ENCODE measurements at regions not wholly inside any gene's neighbourhood (a gene's known extent, or its start where the extent isn't known, plus 50 kb on each side); places are given as distances from the start of the nearest gene placed in this dataset.
"Not testable (repeated sequence)": the region's sequence is repeated elsewhere in the genome, so short reads cannot be mapped to it uniquely, and the experiment has no call there.

- peak; percentile 52 for DNase-seq (ENCODE audit: low read depth)
- no peak overlapping the region for H3K4me3 ChIP-seq (ENCODE audit: low read depth, low read length)
- no peak for TF ChIP-seq POLR2A (IDR thresholded peaks at IDR 0.05; ENCODE audit: extremely low read depth, insufficient read length)
These were observed 367.7 kb downstream of the SFMBT2 start for GRCh38 chr10:7043055-7043653.

GRCh38 chr10:7042419-7043054 lies 368.3 kb downstream of the SFMBT2 start:
- no peak overlapping the region for H3K4me3 ChIP-seq (ENCODE audit: low read depth, low read length)
- TF ChIP-seq, protein P1, sequence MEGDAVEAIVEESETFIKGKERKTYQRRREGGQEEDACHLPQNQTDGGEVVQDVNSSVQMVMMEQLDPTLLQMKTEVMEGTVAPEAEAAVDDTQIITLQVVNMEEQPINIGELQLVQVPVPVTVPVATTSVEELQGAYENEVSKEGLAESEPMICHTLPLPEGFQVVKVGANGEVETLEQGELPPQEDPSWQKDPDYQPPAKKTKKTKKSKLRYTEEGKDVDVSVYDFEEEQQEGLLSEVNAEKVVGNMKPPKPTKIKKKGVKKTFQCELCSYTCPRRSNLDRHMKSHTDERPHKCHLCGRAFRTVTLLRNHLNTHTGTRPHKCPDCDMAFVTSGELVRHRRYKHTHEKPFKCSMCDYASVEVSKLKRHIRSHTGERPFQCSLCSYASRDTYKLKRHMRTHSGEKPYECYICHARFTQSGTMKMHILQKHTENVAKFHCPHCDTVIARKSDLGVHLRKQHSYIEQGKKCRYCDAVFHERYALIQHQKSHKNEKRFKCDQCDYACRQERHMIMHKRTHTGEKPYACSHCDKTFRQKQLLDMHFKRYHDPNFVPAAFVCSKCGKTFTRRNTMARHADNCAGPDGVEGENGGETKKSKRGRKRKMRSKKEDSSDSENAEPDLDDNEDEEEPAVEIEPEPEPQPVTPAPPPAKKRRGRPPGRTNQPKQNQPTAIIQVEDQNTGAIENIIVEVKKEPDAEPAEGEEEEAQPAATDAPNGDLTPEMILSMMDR (IDR thresholded peaks at IDR 0.05; ENCODE audit: low read depth, low read length) = no peak
- TF ChIP-seq, protein P2, sequence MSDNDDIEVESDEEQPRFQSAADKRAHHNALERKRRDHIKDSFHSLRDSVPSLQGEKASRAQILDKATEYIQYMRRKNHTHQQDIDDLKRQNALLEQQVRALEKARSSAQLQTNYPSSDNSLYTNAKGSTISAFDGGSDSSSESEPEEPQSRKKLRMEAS (IDR thresholded peaks at IDR 0.05; ENCODE audit: low read depth, low read length) = no peak
- TF ChIP-seq MYC (IDR thresholded peaks at IDR 0.05; ENCODE audit: low read depth, low read length) (no peak), POLR2A (IDR thresholded peaks at IDR 0.05; ENCODE audit: extremely low read depth, insufficient read length) (no peak)
- no peak for DNase-seq (ENCODE audit: low read depth)

DNA sequence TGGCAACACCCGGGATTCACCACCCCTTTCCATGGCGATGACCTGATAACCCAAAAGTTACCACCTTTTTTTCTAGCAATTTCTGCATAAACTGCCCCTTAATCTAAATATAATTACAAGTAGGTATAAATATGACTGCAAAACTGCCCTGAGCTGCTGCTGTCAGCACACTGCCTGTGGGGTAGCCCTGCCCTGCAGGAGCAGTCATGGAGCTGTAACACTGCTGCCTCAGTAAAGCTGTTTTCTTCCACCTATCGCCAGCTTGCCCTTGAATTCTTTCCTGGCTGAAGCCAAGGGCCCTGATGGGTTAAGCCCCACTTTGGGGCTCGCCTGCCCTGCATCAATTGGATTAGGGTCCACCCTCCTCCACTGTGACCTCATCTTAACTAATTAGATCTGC lies 368.8 kb downstream of the SFMBT2 start:
- no peak overlapping the region for H3K4me3 ChIP-seq (ENCODE audit: low read depth, low read length)
- TF ChIP-seq, protein P1 (IDR thresholded peaks at IDR 0.05; ENCODE audit: low read depth, low read length) = no peak
- TF ChIP-seq MYC (IDR thresholded peaks at IDR 0.05; ENCODE audit: low read depth, low read length) = no peak
- TF ChIP-seq POLR2A (IDR thresholded peaks at IDR 0.05; ENCODE audit: extremely low read depth, insufficient read length) = no peak
- TF ChIP-seq, protein P2 (IDR thresholded peaks at IDR 0.05; ENCODE audit: low read depth, low read length) = no peak
- DNase-seq (ENCODE audit: low read depth) = no peak

- H3K4me3 ChIP-seq (ENCODE audit: low read depth, low read length) = no peak overlapping the region
- no peak for DNase-seq (ENCODE audit: low read depth)
- TF ChIP-seq, protein P1 (IDR thresholded peaks at IDR 0.05; ENCODE audit: low read depth, low read length) = no peak
- no peak for TF ChIP-seq POLR2A (IDR thresholded peaks at IDR 0.05; ENCODE audit: extremely low read depth, insufficient read length)
- TF ChIP-seq, protein P2 (IDR thresholded peaks at IDR 0.05; ENCODE audit: low read depth, low read length) = no peak
- no peak for TF ChIP-seq MYC (IDR thresholded peaks at IDR 0.05; ENCODE audit: low read depth, low read length)
These were observed 370.2 kb downstream of the SFMBT2 start for GRCh38 chr10:7040681-7041080.

GRCh38 chr10:7039859-7040258 lies 371.0 kb downstream of the SFMBT2 start:
- H3K4me3 ChIP-seq (ENCODE audit: low read depth, low read length) = no peak overlapping the region
- DNase-seq (ENCODE audit: low read depth) = no peak
- TF ChIP-seq POLR2A (IDR thresholded peaks at IDR 0.05; ENCODE audit: extremely low read depth, insufficient read length) = no peak
- TF ChIP-seq, protein P1 (IDR thresholded peaks at IDR 0.05; ENCODE audit: low read depth, low read length) = no peak
- no peak for TF ChIP-seq MYC (IDR thresholded peaks at IDR 0.05; ENCODE audit: low read depth, low read length)
- TF ChIP-seq, protein P2 (IDR thresholded peaks at IDR 0.05; ENCODE audit: low read depth, low read length) = no peak

DNA sequence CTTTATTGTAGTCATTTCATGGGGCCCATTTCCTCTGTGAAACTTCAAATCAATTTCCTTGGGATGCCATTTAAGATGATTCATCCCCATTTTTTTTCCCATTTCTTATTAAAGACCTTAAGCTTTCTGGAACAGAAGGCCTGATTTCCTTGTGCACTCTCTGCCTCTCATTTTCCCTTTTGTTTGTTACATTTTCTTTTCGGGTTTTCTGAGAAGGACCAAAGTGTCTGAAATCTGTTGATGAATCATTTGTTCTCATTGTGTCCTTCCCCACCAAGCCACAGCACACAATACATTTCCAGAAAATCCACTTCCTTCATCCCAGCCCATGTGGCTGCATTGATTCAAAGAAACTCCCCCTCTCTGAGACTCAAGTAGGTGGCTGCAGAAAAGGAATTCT lies 372.4 kb downstream of the SFMBT2 start:
- no peak for TF ChIP-seq MYC (IDR thresholded peaks at IDR 0.05; ENCODE audit: low read depth, low read length)
- no peak for TF ChIP-seq POLR2A (IDR thresholded peaks at IDR 0.05; ENCODE audit: extremely low read depth, insufficient read length)
- TF ChIP-seq, protein P2 (IDR thresholded peaks at IDR 0.05; ENCODE audit: low read depth, low read length) = no peak
- TF ChIP-seq, protein P1 (IDR thresholded peaks at IDR 0.05; ENCODE audit: low read depth, low read length) = no peak
- no peak overlapping the region for H3K4me3 ChIP-seq (ENCODE audit: low read depth, low read length)
- no peak for DNase-seq (ENCODE audit: low read depth)

GRCh38 chr10:7037434-7037833 lies 373.4 kb downstream of the SFMBT2 start:
- DNase-seq (ENCODE audit: low read depth); H3K4me3 ChIP-seq (ENCODE audit: low read depth, low read length): not testable (repeated sequence)

Measured in NB4 (cell line).